HG03565 (cell line): ENCODE measurements at regions not wholly inside any gene's neighbourhood (a gene's known extent, or its start where the extent isn't known, plus 50 kb on each side); places are given as distances from the start of the nearest gene placed in this dataset.
"Not testable (repeated sequence)": the region's sequence is repeated elsewhere in the genome, so short reads cannot be mapped to it uniquely, and the experiment has no call there.

Source experiments
- ATAC-seq: cut with Tn5 transposase; IDR thresholded peaks from one replicate; pipeline ENCODE4 v1.9.1; 2021; ENCODE audit warnings: mild to moderate bottlenecking, moderate library complexity; ENCODE audit not compliant: unreplicated experiment

DNA sequence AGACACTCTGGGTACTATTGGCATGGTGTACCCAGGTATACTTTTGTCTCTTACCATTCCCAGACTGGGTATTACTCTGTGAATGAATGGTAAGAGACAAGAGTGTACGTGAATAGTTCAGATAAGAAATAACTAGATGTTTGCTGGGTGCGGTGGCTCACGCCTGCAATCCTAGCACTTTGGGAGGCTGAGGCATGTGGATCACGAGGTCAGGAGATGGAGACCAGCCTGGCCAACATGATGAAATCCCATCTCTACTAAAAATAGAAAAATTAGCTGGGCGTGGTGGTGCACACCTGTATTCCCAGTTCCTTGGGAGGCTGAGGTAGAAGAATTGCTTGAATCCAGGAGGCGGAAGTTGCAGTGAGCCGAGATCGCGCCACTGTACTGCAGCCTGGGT is 75.8 kb upstream of the VKORC1L1 start:
- not testable (repeated sequence) for ATAC-seq

- ATAC-seq: not testable (repeated sequence)
These were observed 75.3 kb upstream of the VKORC1L1 start for GRCh38 chr7:65797566-65797965.

DNA sequence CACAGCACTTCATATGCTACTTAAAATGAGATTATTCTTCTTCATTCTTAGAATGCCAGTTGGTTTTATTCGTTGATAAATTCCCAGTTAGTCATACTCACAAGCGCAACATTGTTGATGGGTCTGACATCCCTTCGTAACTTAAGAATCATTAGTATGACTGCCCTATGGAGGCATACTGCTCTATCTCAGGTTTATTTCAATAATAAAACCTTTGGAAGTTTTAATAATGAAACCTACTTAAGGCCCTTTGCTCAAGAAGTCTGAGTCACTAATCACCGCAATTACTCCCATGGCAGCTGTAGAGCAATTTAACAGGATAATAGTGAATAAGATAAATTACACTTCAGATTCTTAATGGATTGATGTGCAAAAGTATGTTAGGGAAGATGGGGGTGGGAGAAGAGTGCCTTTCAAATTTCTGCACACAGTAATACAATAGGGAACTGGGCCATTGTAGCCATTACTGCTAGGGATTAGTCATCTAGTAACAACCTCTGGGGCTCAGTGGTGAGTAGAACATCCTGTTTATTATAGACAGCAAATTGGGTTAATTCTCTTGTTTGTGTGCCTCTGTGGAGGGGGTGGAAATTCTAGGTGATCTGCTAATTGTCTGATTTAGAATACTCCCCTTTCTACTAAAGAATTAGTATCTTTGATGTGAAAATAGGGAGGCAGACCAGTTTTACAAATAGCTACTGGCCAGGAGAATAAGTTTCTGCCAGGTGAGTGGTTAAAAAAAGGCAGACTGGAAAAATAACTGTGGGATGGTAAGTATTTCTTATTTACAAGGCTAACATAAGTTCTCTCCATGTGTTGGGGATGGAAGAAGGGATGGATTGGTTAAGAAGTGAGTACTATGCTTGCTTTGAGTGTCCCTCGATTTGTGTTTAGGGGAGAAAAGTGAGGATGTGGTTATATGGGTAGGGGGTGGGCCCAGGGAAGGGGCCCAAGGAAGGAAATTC is 74.5 kb upstream of the VKORC1L1 start:
- peak; percentile 99 for ATAC-seq

GRCh38 chr7:65800191-65800590 is 72.7 kb upstream of the VKORC1L1 start:
- ATAC-seq: not testable (repeated sequence)

DNA sequence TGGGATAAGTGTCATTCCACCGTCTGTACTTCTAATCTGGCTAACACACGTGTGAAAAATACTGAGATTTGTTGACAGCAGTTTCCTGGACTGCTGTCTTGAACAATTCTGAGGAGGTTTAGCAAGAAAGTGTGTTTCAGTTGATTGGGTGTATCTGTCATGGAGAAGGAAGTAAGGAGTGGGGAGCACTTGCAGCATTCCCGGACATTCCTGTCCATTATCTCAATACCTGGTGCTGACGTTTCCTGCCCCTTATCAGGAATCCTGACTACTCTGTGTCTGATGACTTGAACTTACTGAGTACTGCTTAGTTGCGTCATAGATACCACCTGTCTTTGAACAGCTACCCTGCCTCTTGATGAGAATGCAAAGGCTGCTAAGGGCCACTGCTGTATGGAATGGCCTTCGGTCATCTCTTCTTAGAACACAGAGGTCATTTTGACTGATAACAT is 72.0 kb upstream of the VKORC1L1 start:
- no peak for ATAC-seq

DNA sequence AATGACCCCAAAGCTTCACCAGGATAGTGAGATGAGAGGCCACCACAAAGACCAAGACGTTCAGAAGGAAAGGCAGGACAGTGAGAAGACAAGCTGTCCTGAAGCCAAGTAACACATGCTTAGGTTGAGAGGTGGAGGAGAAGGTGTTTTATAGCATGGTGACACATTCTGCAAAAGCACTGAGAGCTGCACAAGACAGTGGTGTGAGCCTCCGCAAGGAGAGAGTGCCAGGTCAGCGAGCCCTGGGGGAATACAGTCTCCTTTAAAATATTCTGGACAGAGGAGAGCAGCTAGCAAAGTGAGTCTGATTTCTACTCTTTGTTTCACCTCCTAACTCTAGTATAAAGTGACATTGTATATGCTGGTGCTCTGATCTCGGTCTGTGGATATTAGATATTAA is 68.0 kb upstream of the VKORC1L1 start:
- no peak for ATAC-seq

GRCh38 chr7:65807067-65807466 is 65.8 kb upstream of the VKORC1L1 start:
- not testable (repeated sequence) for ATAC-seq

DNA sequence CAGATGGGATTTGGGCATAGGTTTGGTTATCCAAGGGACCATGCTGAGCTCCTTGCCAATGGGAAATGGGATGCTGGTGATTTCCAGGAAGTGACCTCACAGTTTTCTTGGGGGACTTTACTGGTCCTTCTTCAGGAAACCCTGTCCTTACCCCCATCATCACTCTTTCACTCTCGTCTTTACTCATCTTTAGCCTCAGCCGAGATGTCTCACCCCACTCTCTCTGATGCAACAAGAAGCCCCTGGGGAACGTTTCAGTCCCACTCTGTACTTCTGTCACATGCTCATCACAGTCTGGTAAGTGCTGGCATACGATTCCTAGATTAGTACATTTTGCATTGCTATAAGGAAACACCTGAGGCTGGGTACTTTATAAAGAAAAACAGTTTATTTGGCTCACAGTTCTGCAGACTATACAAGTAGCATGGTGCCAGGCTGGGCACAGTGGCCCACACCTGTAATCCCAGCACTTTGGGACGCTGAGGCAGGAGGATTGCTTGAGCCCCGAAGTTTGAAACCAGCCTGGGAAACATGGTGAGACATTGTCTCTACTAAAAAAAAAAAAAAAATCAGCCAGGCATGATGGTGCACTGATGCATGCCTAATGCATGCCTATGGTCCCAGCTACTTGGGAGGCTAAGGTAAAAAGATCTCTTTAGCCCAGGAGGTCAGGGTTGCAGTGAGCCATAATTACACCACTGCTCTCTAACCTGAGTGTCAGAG is 63.5 kb upstream of the VKORC1L1 start:
- peak; percentile 90 for ATAC-seq

GRCh38 chr7:65809982-65810288 is 62.9 kb upstream of the VKORC1L1 start:
- peak; percentile 10 for ATAC-seq

- ATAC-seq: no peak
These were observed 60.6 kb upstream of the VKORC1L1 start for GRCh38 chr7:65812281-65812680.

DNA sequence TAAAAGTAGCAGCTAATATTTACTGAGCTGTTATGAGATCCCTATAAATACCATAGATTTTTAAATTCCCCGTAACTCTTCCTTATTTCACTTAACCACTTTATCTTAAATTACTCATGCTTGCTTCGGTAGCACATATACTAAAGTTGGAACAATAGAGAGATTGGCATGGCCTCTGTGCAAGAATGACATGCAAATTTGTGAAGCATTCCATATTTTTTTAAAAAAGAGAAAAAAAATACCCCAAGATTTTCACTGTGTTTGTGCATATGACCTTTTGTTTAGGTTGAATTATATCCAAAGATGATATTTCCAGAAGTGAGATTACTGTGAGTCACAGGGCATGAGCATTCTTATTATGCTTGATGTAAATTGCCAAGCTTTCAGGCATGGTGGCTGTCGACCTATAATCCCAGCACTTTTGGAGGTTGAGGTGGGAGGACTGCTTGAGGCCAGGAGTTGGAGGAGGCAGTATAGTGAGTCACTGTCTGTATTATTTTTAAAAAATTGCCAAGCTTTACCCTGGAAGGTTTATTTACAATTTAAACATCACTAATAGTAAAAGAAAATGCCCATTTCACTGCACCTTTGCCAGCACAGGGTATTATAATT is 58.2 kb upstream of the VKORC1L1 start:
- ATAC-seq: not testable (repeated sequence)

- ATAC-seq: no peak
These were observed 52.5 kb upstream of the VKORC1L1 start for GRCh38 chr7:65820287-65820950.
